ENCODE measurements at regions not wholly inside any gene's neighbourhood (a gene's known extent, or its start where the extent isn't known, plus 50 kb on each side); places are given as distances from the start of the nearest gene placed in this dataset.
A peak's percentile ranks its signal among the peaks of the same experiment; 100 is the strongest.
"Not testable (repeated sequence)": the region's sequence is repeated elsewhere in the genome, so short reads cannot be mapped to it uniquely, and the experiment has no call there.

GRCh38 chr5:142235870-142236672 is 88.8 kb downstream of the SPRY4 start:
- H3K27ac ChIP-seq = no peak overlapping the region
- in situ Hi-C loops (cut with MboI; ENCODE audit: low pct_unique_long_range_greater_than_20kb in 2 of 9, low sequenced_read_pairs in 9 of 9, unreplicated experiment in 9 of 9) = no loop called here
- H3K4me1 ChIP-seq (replicated peaks in 1 of 2) = peaks cover 21 to 22% of the 10 kb centered on the region in 2 donors
- 71 to 87% (median 80%) methylated on average over 4 to 17 of the region's 24 CpGs; no CpG with 5 or more reads in 5 of the 10 experiments for WGBS, 10 experiments
- H3K4me3 ChIP-seq = no peak overlapping the region
- ATAC-seq (replicated peaks in 6 of 8) = peak in 5 of 8 experiments; percentile 10 to 45 (median 39)

GRCh38 chr5:142235050-142235797 is 89.6 kb downstream of the SPRY4 start:
- Histone ChIP-seq H3K4me1 (replicated peaks in 1 of 2) (peaks cover 21 to 22% of the 10 kb centered on the region in 2 donors), H3K4me3 (no peak overlapping the region), H3K27ac (no peak overlapping the region)
- in situ Hi-C loops (cut with MboI; ENCODE audit: low pct_unique_long_range_greater_than_20kb in 2 of 9, low sequenced_read_pairs in 9 of 9, unreplicated experiment in 9 of 9) = no loop called here
- peak in 5 of 8 experiments; percentile 84 to 90 (median 86) for ATAC-seq (replicated peaks in 6 of 8)
- 100% methylated on average over 1 of the region's 14 CpGs; no CpG with 5 or more reads in 9 of the 10 experiments for WGBS, 10 experiments

GRCh38 chr5:142233083-142234032 is 91.5 kb downstream of the SPRY4 start:
- peak in 3 of 8 experiments; percentile 21 to 40 (median 31) for ATAC-seq (replicated peaks in 6 of 8)
- WGBS, 10 experiments = 0 to 88% (median 80%) methylated on average over 1 to 11 of the region's 16 CpGs
- in situ Hi-C loops (cut with MboI; ENCODE audit: low pct_unique_long_range_greater_than_20kb in 2 of 9, low sequenced_read_pairs in 9 of 9, unreplicated experiment in 9 of 9) = no loop called here

GRCh38 chr5:142230949-142231348 is 93.9 kb downstream of the SPRY4 start:
- H3K4me3 ChIP-seq; H3K27ac ChIP-seq; in situ Hi-C loops (cut with MboI; ENCODE audit: low pct_unique_long_range_greater_than_20kb in 2 of 9, low sequenced_read_pairs in 9 of 9, unreplicated experiment in 9 of 9): not testable (repeated sequence)
- peak in 1 of 8 experiments; percentile 31 for ATAC-seq (replicated peaks in 6 of 8)
- 54 to 100% (median 80%) methylated on average over 1 to 4 of the region's 4 CpGs; no CpG with 5 or more reads in 2 of the 10 experiments for WGBS, 10 experiments
- peaks cover 20 to 22% of the 10 kb centered on the region in 2 donors for H3K4me1 ChIP-seq (replicated peaks in 1 of 2)

More at GRCh38 chr5:142233083-142234032, 91.5 kb downstream of the SPRY4 start:
- H3K27ac ChIP-seq = no peak overlapping the region
- no peak overlapping the region for H3K4me3 ChIP-seq
- H3K4me1 ChIP-seq (replicated peaks in 1 of 2) = peaks cover 21 to 22% of the 10 kb centered on the region in 2 donors

- Histone ChIP-seq H3K27ac (no peak overlapping the region), H3K4me1 (replicated peaks in 1 of 2) (peaks cover 4 to 20% of the 10 kb centered on the region in 2 donors), H3K4me3 (no peak overlapping the region)
- in situ Hi-C loops (cut with MboI; ENCODE audit: low pct_unique_long_range_greater_than_20kb in 2 of 9, low sequenced_read_pairs in 9 of 9, unreplicated experiment in 9 of 9) = no loop called here
- 73 to 95% (median 88%) methylated on average over 1 to 8 of the region's 8 CpGs; no CpG with 5 or more reads in 6 of the 10 experiments for WGBS, 10 experiments
- no peak for ATAC-seq (replicated peaks in 6 of 8)
These were observed 99.7 kb downstream of the SPRY4 start for GRCh38 chr5:142225141-142225540.

- in situ Hi-C loops (cut with MboI; ENCODE audit: low pct_unique_long_range_greater_than_20kb in 2 of 9, low sequenced_read_pairs in 9 of 9, unreplicated experiment in 9 of 9) = no loop called here
- 86 to 100% (median 89%) methylated on average over 1 to 8 of the region's 12 CpGs; no CpG with 5 or more reads in 4 of the 10 experiments for WGBS, 10 experiments
- no peak for ATAC-seq (replicated peaks in 6 of 8)
- Histone ChIP-seq H3K4me1 (replicated peaks in 1 of 2) (peaks cover 4 to 20% of the 10 kb centered on the region in 2 donors), H3K4me3 (no peak overlapping the region), H3K27ac (no peak overlapping the region)
These were observed 101.8 kb downstream of the SPRY4 start for GRCh38 chr5:142222866-142223558.

GRCh38 chr5:142222225-142222865 is 102.5 kb downstream of the SPRY4 start:
- no peak for ATAC-seq (replicated peaks in 6 of 8)
- in situ Hi-C loops (cut with MboI; ENCODE audit: low pct_unique_long_range_greater_than_20kb in 2 of 9, low sequenced_read_pairs in 9 of 9, unreplicated experiment in 9 of 9) = no loop called here
- Histone ChIP-seq H3K4me1 (replicated peaks in 1 of 2) (peaks cover 4 to 20% of the 10 kb centered on the region in 2 donors), H3K4me3 (no peak overlapping the region), H3K27ac (no peak overlapping the region)
- 44 to 95% (median 80%) methylated on average over 1 to 7 of the region's 14 CpGs; no CpG with 5 or more reads in 1 of the 10 experiments for WGBS, 10 experiments

GRCh38 chr5:142221091-142221860 is 103.5 kb downstream of the SPRY4 start:
- peak in 2 of 8 experiments; percentile 18 to 25 for ATAC-seq (replicated peaks in 6 of 8)
- in situ Hi-C loops (cut with MboI; ENCODE audit: low pct_unique_long_range_greater_than_20kb in 2 of 9, low sequenced_read_pairs in 9 of 9, unreplicated experiment in 9 of 9) = no loop called here
- Histone ChIP-seq H3K4me1 (replicated peaks in 1 of 2) (peaks cover 2 to 20% of the 10 kb centered on the region in 2 donors), H3K27ac (no peak overlapping the region), H3K4me3 (no peak overlapping the region)
- WGBS, 10 experiments = 59 to 93% (median 77%) methylated on average over 3 to 10 of the region's 11 CpGs; no CpG with 5 or more reads in 1 of the 10 experiments

- H3K4me1 ChIP-seq (replicated peaks in 1 of 2) = peaks cover 0 to 16% of the 10 kb centered on the region in 2 donors
- 80 to 100% (median 95%) methylated on average over 1 to 7 of the region's 7 CpGs; no CpG with 5 or more reads in 2 of the 10 experiments for WGBS, 10 experiments
- no peak for ATAC-seq (replicated peaks in 6 of 8)
- in situ Hi-C loops (cut with MboI; ENCODE audit: low pct_unique_long_range_greater_than_20kb in 2 of 9, low sequenced_read_pairs in 9 of 9, unreplicated experiment in 9 of 9) = no loop called here
- no peak overlapping the region for H3K27ac ChIP-seq
- H3K4me3 ChIP-seq = no peak overlapping the region
These were observed 105.7 kb downstream of the SPRY4 start for GRCh38 chr5:142219146-142219545.

- no peak for ATAC-seq (replicated peaks in 6 of 8)
- H3K4me3 ChIP-seq = no peak overlapping the region
- H3K27ac ChIP-seq = no peak overlapping the region
- WGBS, 10 experiments = 29 to 100% (median 80%) methylated on average over 1 to 3 of the region's 3 CpGs; no CpG with 5 or more reads in 1 of the 10 experiments
- peaks cover 0 to 13% of the 10 kb centered on the region in 2 donors for H3K4me1 ChIP-seq (replicated peaks in 1 of 2)
- in situ Hi-C loops (cut with MboI; ENCODE audit: low pct_unique_long_range_greater_than_20kb in 2 of 9, low sequenced_read_pairs in 9 of 9, unreplicated experiment in 9 of 9) = no loop called here
These were observed 107.9 kb downstream of the SPRY4 start for GRCh38 chr5:142216931-142217330.
